ENCODE measurements at regions not wholly inside any gene's neighbourhood (a gene's known extent, or its start where the extent isn't known, plus 50 kb on each side); places are given as distances from the start of the nearest gene placed in this dataset.

DNA sequence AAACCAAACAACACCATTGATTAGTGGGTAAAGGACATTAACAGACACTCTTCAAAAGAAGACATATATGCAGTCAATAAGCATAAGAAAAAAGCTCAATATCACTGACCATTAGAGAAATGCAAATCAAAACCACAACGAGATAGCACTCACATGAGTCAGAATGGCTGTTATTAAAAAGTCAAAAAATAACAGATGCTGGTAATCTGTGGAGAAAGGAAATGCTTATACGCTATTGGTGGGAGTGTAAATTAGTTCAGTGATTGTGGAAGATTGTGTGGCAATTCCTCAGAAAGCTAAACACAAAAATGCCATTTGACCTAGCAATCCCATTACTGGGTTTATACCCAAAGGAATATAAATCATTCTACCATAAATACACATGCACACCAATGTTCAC, 182.6 kb downstream of the TRPC6 start:
- DNase-seq: no peak

DNA sequence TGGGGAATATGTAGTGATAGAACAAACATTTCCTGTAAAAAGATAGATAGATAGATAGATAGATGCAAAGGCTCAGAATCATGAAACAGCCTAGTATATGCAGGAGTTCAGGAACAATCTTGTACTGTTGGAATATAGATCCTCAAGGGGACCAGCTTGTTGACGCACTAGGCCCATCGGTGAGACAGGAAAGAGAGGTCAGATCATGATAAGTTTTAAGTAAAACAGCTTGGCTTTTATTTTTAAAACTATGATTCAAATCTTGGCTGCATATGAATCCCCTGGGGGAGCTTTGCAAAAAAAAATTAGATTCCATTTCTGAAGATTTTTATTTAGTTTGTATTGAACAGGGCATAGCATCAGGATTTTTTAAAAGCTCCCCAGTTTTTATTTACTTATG, 185.8 kb downstream of the TRPC6 start:
- no peak for DNase-seq

DNA sequence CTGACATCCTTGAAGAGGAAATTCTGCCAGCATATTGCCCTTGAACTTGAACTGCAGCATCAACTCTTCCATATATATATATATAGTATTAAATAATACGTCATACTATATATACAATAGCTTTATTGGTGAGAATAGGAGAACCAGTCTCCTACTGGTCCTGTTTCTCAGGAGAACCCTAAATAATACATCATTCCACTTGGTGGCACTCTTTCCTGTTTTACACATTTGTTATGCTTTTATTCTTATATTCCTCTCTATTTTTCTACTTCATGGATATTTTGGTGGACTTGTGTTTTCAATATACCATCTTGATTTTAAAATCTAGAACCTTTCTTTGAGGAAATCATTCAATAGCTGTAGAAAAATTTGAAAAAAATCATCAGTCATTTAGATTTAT, 193.3 kb downstream of the TRPC6 start:
- peak; percentile 3 for DNase-seq

DNA sequence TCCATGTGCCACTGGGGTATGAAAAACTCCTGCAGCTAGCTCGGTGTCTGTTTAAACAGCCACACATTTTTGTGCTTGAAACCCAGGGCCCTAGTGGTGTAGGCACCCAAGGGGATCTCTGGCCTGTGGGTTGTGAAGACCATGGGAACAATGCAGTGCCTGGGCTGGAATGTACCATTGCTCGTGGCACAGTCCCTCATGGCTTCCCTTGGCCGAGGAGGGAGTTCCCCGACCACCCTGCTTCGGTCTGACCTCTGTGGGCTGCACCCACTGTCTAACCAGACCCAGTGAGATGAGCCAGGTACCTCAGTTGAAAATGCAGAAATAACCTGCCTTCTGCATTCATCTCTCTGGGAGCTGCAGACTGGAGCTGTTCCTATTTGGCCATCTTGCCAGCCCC, 214.0 kb downstream of the TRPC6 start:
- DNase-seq: no peak

DNA sequence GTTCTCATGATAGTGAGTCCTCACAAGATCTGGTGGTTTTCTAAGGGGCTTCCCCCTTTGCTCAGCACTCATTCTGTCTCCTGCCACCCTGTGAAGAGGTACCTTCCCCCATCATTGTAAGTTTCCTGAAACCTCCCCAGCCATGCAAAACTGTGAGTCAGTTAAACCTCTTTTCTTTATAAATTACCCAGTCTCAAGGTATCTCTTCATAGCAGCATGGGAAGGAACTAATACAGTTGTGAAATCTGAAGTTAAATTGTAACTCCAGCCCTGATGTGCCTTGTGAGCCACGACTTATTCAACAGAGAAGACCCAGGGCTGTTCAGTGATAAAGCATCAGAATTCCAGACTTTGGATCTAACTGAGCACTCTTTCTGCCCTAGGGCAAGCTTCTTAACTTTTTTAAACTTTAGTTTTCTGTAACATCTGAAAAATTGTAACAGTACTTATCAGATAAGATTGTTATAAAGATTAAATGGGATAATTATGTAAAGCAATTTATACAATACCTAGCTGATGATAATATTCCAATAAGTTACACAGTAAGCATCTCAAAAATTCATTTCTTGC, 220.0 kb downstream of the TRPC6 start:
- no peak for DNase-seq

DNA sequence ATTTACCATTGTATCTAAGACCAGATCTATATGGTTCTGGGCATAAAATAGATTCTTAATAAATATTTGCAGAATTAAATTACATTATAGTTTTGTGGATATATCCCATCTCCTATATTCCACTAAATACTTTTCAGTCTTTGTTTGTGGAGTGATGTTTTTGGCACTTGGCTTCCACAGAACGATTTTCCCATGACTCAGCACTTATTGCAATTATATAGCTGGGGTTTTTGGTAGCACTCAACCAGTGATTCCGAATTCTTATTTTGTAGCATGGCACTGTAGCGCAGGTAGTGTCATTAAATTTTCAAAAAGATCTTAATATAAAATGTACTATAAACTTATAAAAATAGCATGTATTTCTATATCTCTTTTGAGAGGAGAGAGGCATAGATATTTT, 221.2 kb downstream of the TRPC6 start:
- DNase-seq: no peak

DNA sequence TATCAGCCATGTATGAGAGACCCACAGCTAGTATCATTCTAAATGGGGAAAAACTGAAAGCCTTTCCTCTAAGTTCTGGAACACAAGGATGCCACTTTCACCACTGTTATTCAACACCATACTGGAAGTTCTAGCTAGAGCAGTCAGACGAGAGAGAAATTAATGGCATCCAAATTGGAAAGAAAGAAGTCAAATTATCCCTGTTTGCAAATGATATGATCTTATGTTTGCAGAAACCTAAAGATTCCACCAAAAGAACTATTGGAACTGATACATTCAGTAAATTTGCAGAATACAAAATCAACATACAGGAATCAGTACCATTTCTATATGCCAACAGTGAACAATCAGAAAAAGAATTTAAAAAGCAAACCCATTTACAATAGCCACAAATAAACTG, 226.0 kb downstream of the TRPC6 start:
- no peak for DNase-seq

DNA sequence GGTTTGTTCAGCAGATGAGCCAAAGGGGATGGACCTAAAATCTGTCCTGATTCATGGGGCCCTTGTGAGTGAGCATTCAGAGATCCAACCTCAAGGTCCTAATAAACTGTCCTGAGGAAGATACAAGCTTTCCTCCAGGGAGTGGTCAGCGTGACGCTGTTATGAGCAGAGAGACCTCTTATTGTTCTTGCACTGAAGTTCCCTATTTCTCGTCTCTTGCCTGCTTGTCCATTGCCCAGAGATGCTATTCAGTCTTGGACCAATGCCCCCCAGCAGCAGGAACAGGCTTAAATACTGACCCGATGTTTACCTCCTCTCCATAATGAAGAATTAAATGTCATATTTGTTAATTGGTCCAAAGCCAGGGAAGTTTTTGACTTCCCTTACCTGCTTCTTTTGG, 225.2 kb upstream of the PGR start:
- no peak for DNase-seq

DNA sequence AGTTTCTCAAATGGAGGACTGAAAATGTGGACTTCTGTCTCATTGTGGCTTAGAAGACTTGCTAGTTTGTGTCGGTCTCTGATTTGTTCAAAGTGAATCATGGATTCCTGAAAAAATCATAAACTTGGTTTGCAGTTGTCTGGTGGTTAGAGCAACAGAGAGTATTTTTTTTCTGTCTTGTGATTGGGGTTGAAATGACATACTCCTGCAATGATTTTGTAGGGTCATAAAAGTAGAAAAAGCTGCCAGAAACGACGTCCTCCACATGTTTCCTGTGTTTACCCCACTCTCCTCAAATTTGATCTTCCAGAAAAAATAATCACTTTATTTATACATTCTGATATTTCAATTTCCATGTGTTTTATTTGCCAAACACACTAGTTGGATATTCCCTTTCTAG, 219.2 kb upstream of the PGR start:
- DNase-seq: no peak

DNA sequence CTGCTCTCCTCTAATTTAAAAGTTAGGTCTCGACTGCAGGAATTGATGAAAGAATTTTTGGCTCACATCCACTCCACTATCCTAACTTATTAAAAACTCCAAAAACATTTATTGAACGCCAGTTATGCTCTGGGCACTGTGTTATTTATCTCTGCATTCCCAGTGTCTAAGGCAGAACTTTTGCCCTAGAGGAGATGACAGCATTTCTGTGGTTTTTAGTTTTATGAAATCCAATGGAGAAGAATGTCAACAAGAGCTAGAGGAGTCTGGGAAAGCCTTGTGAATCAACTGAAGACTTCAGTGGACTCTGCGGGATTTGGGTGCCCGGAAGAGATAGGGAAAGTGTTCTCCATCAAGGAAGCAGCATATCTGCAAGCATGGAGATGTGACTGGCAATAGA, 217.0 kb upstream of the PGR start:
- DNase-seq: no peak

DNA sequence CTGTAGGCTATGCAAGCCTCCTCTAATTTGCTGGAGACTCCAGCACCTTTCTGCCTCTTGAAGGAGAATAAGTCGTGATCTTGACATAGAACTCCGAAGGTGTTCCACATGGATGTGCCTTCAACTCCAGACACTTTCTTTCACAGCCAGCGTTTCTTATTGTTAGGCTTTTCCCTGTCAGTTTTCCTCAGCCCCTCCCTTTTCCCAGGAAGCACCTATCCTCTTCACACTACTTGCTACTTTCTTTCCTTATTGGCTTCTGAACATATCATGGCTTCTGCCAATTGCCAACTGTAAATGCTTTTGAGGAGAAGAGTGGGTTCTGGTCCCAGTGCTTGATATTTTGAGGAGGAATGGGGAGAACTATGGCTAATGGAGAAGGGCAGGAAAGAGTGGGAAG, 216.3 kb upstream of the PGR start:
- DNase-seq: no peak

DNA sequence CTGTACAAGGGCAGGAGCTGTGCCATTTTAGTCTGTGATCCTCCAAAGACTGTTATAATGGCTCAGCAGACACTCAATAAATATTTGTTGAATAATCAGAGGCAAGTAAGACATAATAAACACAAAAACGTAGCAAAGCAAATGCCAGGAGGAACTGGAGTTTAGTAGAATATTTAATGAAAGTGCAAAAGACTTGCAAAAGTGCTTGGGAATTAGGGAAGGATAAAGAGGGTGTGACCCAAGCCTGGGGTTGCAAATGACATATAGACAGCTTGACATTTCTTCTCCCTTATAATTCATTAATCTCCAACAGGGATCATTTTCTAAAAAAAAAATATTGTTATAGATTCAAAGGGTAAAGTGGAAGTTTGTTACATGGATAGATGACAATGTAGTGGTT, 212.7 kb upstream of the PGR start:
- no peak for DNase-seq

DNA sequence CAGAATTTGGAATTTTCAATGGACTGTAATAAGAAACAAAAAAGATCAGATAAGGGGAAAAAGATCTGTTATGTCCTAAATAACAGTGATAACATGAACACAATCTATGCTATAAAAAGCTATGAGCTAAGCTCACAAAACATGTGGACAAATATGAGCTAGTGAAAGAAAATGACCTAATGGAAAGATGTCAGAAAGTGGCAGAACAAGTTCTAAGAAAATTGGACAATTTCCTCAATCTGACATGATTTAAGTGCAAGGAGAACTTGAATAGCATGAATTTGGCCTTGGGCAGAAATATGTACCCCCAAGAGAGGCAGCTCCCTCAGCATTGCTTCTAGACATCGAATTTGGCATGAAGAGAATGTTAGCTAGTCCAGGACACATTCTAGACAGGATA, 212.0 kb upstream of the PGR start:
- no peak for DNase-seq

DNA sequence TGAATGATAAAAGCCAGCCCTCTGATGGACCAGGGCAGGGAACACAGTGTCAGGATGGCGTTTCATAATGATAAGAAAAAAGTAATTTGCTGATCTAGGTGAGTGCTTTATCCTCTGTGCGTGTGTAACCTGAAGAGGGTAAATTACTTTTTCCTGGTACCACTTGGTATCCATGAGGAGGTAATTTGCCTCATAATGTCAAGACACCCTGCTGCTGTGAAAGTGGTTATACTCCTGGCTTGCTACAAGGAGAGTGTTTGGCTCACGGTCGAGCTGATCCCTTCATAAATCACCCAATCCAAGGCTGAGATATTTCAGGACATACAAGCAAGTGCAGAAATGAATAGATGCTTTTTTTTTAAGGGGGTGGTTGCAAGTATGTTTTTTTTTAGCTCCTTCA, 207.2 kb upstream of the PGR start:
- DNase-seq: no peak

DNA sequence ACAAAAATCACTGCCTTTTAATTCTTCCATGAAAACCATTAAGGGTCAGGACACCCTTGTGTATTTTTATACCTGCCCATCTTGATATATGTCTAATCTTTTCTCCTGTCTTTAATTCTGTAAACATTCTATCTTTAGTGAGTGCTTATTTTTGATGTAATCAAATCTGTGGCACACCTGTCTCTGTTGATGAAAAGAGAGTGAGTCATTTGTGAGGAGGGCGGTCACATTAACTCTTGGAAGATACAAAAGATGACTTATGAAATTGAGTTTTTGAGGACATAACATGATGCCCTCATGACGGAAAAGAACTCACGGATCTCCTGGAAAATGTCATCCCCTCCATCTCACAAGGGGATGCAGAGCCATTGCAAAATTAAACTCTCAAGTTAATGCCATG, 206.5 kb upstream of the PGR start:
- DNase-seq: no peak

DNA sequence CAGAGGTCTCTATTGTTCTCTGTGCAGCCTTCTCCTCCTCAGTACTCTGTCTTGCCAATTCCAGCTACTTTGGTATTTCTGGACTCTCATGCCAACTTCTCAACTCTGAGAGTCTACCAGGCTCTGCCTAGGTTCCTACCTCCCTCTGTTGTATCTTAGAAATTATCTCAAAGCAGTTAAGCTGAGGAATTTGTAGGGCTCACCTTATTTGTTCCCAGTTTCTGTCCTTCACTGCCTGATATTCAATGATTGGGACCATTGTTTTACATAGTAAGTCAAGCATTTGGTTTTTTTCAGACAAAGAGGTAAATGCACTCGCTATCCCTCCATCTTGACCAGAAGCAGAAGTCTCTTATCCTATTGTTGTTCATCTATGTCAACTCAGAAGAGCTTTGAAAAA, 205.0 kb upstream of the PGR start:
- no peak for DNase-seq

DNA sequence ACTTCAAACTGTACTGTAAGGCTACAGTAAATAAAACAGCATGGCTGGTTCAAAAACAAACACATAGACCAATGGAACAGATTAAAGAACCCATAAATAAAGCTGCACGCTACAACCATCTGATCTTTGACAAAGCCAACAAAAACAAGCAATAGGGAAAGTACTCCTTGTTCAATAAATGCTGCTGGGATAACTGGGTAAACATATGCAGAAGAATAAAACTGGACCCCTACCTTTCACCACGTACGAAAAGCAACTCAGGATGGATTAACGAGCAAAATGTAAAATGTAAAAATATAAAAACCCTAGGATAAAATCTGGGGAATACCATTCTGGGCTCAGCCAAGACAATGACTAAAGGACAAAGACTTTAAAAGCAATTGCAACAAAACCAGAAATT, 201.8 kb upstream of the PGR start:
- no peak for DNase-seq

DNA sequence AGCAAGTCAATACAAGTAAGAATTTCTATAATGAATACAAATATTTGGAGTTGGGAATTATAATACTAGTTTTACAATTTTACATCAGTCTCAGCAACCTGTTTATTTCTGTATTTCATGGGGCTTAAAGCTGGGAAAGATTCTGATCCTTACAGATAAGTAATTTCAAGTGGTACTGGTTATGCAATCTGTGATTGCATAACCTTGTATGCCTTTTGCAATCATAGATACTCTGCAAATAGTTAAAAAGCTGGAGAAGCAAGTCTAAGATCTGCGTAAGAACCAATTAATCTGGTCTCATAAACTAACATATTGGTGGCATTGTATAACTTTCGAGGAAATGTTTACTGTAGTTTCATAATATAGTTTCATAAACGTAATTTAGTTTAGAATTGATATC, 198.3 kb upstream of the PGR start:
- DNase-seq: peak; percentile 12

DNA sequence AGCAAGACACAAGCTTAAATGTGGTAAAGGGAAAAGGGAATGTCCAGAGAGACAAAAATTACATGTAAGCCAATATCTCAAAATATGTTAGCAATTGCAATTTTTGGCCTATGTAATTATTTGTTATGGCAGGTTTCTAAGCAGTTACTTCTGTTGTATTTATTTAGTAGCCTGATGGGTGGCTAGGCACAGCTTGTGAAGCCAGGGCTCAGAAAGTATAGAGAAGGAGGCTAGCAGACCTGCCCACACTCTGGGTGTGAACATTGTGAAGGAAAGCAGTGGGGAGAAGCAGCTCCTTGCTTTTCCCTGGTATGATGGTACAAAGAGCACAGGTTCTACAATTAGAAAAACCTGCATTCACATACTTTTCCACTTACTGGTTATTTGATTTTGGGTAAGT, 196.5 kb upstream of the PGR start:
- DNase-seq: no peak

DNA sequence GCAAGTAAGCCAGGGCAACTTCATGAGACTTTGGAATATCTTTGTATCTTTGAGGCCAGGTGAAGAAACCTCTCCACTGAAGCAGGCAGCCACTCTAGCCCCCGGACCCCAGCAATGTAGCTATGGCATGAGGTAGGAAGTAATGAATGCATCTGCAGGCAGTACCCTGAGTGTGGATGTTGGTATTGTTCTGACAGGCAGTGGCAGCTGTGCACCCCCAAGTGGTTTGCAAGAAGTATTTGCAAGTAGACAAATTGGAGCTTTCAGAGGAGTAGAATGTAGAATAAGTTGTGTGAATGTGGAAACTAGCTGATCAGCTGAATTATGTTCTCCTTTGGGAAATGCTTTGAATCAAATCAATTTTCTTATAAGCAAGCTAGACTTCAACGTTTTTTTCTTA, 194.4 kb upstream of the PGR start:
- no peak for DNase-seq

DNA sequence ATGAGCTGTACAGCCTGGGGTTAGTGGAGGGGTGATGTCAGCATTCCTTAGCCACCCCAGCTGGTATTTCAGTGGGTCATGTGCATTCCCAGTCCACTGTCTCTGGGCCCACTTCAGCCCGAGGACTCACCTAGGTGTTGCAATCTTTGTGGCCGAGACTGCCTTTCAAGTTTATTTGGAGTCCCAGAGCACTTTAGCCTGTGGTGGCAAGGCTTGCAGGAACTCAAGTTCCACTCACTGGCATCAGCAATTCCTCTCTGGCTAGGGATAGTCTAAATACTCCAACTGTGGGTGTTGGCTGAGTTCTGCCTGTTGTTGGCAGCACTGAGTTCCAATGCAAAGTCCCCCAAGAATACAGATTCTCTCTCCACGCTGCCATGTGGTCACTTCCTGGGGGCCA, 191.6 kb upstream of the PGR start:
- DNase-seq: no peak

DNA sequence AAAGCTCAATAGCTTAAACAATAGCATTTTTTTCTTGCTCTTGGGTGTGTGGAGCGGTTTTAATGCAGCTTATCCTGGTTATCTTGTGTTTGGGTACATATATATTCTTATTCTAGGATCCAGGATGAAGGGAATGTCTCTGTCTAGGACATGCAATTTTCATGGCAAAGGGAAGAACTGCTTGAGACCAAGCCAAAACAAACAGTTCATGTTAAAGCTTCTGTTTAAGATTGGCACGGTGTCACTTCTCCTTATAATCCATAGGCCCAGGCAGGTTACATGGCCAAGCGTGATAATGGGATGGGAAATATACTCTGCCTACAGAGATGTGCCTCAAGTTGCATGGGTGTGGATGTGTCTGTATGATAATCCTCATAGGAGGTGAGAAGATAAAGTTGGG, 177.1 kb upstream of the PGR start:
- DNase-seq: no peak

DNA sequence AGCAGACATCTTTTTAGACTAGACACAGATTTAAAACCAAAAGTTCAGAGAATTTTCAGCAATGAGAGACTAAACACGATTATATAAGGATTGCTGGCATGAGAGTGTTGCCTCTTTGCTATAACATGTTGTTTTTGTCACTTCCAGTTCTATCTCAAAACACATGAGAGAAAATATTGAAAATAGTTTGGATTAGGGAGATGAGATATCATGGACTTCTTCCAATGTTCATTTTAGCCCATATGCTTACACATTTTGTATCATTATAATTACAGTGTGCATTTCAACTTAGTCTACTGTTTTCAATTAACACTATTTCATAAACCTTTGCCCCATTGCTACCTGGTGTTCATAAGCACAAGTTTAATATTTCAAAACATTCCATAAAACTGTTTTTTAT, 175.9 kb upstream of the PGR start:
- DNase-seq: no peak

DNA sequence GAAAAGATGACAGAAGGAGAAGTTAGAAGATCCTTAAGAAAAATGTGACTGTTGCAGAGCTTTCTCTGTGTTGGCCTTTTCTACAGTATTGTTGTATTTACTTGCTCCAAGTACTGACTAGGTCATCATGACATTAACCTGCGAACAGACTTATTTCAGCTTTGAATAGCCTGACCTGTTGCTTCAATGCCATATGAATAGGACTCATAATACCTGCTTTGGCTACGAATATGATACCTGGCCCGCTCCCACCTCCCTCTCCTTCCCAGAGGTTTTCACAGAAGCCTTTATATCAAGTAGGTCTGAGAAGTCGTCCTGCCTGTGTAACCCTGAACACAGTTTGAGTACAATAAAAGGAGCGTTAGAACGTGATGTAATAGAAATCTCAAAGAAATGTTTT, 169.6 kb upstream of the PGR start:
- DNase-seq: no peak

DNA sequence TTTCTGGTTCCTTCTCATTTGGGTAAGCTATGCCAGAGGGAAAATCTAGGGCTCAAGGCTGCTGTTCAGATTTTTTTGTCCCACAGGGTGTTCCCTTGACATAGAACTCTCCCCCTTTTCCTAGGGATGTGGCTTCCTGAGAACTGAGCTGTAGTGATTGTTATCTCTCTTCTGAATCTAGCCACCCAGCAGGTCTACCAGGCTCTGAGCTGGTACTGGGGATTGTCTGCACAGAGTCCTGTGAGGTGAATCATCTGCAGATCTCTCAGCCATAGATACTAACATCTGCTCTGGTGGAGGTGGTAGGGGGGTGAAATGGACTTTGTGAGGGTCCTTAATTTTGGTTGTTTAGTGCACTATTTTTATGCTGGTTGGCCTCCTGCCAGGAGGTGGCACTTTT, 167.3 kb upstream of the PGR start:
- no peak for DNase-seq

DNA sequence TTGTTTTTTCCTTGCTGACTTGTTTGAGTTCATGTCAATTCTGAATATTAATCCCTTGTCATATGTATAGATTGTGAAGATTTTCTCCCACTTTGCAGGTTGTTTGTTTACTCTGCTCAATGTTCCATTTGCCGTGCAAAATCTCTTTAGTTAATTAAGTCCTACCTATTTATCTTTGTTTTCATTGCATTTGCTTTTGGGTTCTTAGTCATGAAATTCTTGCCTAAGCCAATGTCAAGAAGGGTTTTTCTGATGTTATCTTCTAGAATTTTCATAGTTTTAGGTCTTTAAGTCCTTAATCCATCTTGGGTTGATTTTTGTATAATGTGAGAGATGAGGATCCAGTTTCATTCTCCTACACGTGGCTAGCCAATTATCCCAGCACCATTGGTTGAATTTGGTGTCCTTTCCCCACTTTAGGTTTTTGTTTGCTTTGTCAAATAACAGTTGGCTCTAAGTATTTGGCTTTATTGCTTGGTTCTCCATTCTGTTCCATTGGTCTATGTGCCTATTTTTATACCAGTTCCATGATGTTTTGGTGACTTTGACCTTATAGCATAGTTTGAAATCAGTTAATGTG, 163.1 kb upstream of the PGR start:
- DNase-seq: no peak

All from hematopoietic multipotent progenitor cell treated with erythropoietin and hydrocortisone succinate and interleukin-3 and kit ligand, for 6 days (in vitro differentiated cells).